Endodermal cell (in vitro differentiated cells): ENCODE measurements at regions not wholly inside any gene's neighbourhood (a gene's known extent, or its start where the extent isn't known, plus 50 kb on each side); places are given as distances from the start of the nearest gene placed in this dataset.

Experiments
- DNase-seq: peaks from one replicate; pipeline ENCODE4 v3.0.0-alpha.2; 2017
- H3K27ac ChIP-seq: 2 replicates; pipeline ENCODE4 v1.5.1; 2013; ENCODE audit warnings: mild to moderate bottlenecking, low read depth, low read length, moderate library complexity
- H3K27me3 ChIP-seq: 2 replicates; pipeline ENCODE4 v1.6.1; 2013; ENCODE audit warnings: mild to moderate bottlenecking, low read length, moderate library complexity; ENCODE audit not compliant: insufficient read depth, control insufficient read depth, poor library complexity, severe bottlenecking
- H3K36me3 ChIP-seq: 2 replicates; pipeline ENCODE4 v1.7.0; 2013; ENCODE audit warnings: mild to moderate bottlenecking, low read length, moderate library complexity; ENCODE audit not compliant: control insufficient read depth, insufficient read depth
- H3K4me1 ChIP-seq: one replicate; pipeline ENCODE4 v1.7.0; 2013; ENCODE audit warnings: low read length; ENCODE audit not compliant: control insufficient read depth, insufficient read depth
- H3K4me3 ChIP-seq: 2 replicates; pipeline ENCODE4 v1.5.1; 2013; ENCODE audit warnings: mild to moderate bottlenecking, low read length, moderate library complexity
- H3K9ac ChIP-seq: 2 replicates; pipeline ENCODE4 v1.6.1; 2013; ENCODE audit warnings: mild to moderate bottlenecking, low read length, moderate library complexity; ENCODE audit not compliant: poor library complexity, severe bottlenecking; ENCODE audit errors: extremely low read depth
- H3K9me3 ChIP-seq: 2 replicates; pipeline ENCODE4 v1.6.1; 2013; ENCODE audit warnings: mild to moderate bottlenecking, low read length, moderate library complexity; ENCODE audit not compliant: control insufficient read depth
- H3K27ac Mint-ChIP-seq: 2 replicates; pipeline ENCODE4 v1.8.0; 2020; ENCODE audit warnings: mixed read lengths
- H3K27me3 Mint-ChIP-seq: 2 replicates; pipeline ENCODE4 v1.8.0; 2021; ENCODE audit warnings: mild to moderate bottlenecking, mixed read lengths; ENCODE audit not compliant: insufficient read depth
- H3K36me3 Mint-ChIP-seq: 2 replicates; pipeline ENCODE4 v1.8.0; 2020; ENCODE audit warnings: low read depth, mixed read lengths
- H3K4me1 Mint-ChIP-seq: 2 replicates; pipeline ENCODE4 v1.8.0; 2020; ENCODE audit warnings: mixed read lengths
- H3K4me3 Mint-ChIP-seq: 2 replicates; pipeline ENCODE4 v1.8.0; 2020; ENCODE audit warnings: mild to moderate bottlenecking, moderate library complexity, mixed read lengths
- H3K9me3 Mint-ChIP-seq: 2 replicates; pipeline ENCODE4 v1.8.0; 2020; ENCODE audit warnings: mild to moderate bottlenecking, mixed read lengths
- WGBS, 2 experiments: methylation state at CpG; one replicate each; pipeline versions ENCODE4 v1.1.5 to v1.1.7; 2013; ENCODE audit warnings: missing lambda C conversion rate in 2 of 2, mixed read lengths in 1 of 2; ENCODE audit not compliant: insufficient coverage in 1 of 2, insufficient read length in 1 of 2; 5-methylcytosine and 5-hydroxymethylcytosine counted together
- TF ChIP-seq, protein P1 (sequence below): fragments of 200-600 bp; sonication (generic); conservative IDR thresholded peaks from 2 replicates; pipeline ENCODE4 v1.5.0; 2021; ENCODE audit warnings: antibody characterized with exemption, mild to moderate bottlenecking

DNA sequence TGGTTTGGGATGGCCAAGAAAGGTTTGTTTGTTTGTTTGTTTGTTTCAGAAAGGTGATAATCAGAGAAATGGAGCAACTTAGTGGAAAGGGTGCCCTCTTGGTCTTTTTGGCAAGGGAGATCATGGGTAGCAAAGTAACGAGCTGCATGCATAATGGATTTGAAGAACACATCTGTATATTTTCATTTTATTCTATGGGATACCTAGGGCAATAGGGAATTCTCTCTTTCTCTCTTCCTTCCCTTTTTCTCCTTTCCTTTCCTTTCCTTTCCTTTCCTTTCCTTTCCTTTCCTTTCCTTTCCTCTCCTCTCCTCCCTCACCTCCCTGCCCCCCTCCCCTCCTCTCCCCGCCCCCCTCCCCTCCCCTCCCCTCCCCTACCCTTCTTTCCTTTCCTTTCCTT is 492.1 kb downstream of the NEBL start:
- Mint-ChIP-seq H3K4me3 (no peak overlapping the region), H3K9me3 (no peaks in the 10 kb centered on the region), H3K27ac (no peak overlapping the region), H3K36me3 (no peaks in the 10 kb centered on the region), H3K4me1 (peaks cover 8% of the 10 kb centered on the region), H3K27me3 (no peaks in the 10 kb centered on the region)
- no peaks in the 10 kb centered on the region for H3K9me3 ChIP-seq
- H3K27me3 ChIP-seq = no peaks in the 10 kb centered on the region
- no peak for DNase-seq
- no peak overlapping the region for H3K4me3 ChIP-seq
- H3K4me1 ChIP-seq = no peaks in the 10 kb centered on the region
- H3K9ac ChIP-seq = no peak overlapping the region
- TF ChIP-seq, protein P1, sequence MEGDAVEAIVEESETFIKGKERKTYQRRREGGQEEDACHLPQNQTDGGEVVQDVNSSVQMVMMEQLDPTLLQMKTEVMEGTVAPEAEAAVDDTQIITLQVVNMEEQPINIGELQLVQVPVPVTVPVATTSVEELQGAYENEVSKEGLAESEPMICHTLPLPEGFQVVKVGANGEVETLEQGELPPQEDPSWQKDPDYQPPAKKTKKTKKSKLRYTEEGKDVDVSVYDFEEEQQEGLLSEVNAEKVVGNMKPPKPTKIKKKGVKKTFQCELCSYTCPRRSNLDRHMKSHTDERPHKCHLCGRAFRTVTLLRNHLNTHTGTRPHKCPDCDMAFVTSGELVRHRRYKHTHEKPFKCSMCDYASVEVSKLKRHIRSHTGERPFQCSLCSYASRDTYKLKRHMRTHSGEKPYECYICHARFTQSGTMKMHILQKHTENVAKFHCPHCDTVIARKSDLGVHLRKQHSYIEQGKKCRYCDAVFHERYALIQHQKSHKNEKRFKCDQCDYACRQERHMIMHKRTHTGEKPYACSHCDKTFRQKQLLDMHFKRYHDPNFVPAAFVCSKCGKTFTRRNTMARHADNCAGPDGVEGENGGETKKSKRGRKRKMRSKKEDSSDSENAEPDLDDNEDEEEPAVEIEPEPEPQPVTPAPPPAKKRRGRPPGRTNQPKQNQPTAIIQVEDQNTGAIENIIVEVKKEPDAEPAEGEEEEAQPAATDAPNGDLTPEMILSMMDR = no peak
- H3K36me3 ChIP-seq = no peaks in the 10 kb centered on the region
- WGBS, 2 experiments = no CpG with 5 or more reads among the region's 2 CpGs
- H3K27ac ChIP-seq = no peak overlapping the region

DNA sequence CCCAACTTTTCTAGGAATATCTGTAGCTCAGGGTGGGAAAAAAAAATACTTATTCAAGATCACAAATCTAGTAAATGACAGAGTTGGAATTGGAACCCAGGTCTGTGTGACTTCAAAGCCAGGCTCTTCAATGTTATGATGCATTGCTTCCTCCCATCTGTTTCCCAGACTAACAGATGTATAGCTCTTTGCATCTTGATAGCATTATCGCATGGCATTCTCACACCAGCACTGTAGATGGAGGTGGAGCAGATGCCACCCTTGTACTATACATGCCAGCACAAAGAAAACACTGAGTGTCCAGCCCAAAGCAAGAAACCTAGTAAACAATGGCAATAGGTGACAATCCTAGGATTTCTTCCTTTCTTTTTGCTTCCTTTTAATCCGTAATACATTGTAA is 497.3 kb downstream of the NEBL start:
- H3K9ac ChIP-seq = no peak overlapping the region
- TF ChIP-seq, protein P1 = no peak
- no peaks in the 10 kb centered on the region for H3K4me1 ChIP-seq
- no peaks in the 10 kb centered on the region for H3K27me3 ChIP-seq
- Mint-ChIP-seq H3K4me1 (peaks cover 8% of the 10 kb centered on the region), H3K9me3 (no peaks in the 10 kb centered on the region), H3K4me3 (no peak overlapping the region), H3K36me3 (no peaks in the 10 kb centered on the region), H3K27ac (no peak overlapping the region), H3K27me3 (no peaks in the 10 kb centered on the region)
- no peak overlapping the region for H3K4me3 ChIP-seq
- no peak overlapping the region for H3K27ac ChIP-seq
- H3K9me3 ChIP-seq = no peaks in the 10 kb centered on the region
- no peak for DNase-seq
- WGBS, 2 experiments = 80 to 86% methylated on average over 1 to 2 of the region's 2 CpGs
- no peaks in the 10 kb centered on the region for H3K36me3 ChIP-seq

DNA sequence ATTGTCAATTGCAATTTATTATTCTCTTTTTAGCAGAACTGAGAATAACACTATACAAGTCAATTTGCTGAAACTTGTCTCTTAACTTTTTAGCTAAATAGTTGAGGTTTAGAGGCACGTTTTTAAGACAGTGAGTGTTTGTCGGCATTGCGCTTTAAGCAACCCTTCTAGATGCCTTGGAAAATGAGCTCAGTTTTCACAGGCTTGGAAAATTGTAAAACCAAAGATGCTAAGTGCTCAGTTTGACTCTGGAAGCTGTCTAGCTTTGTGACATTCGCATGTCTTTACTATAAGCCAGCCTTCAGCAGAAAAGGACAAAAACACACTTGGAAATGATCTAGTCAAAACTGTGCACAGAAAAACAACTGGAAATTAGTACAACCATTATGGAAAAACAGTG is 500.4 kb downstream of the NEBL start:
- Histone ChIP-seq H3K27ac (no peak overlapping the region), H3K9me3 (no peaks in the 10 kb centered on the region), H3K9ac (no peak overlapping the region), H3K36me3 (no peaks in the 10 kb centered on the region), H3K4me3 (no peak overlapping the region), H3K27me3 (no peaks in the 10 kb centered on the region), H3K4me1 (no peaks in the 10 kb centered on the region)
- WGBS, 2 experiments = 92 to 94% methylated on average over 4 of the region's 4 CpGs
- H3K9me3 Mint-ChIP-seq = no peaks in the 10 kb centered on the region
- TF ChIP-seq, protein P1 = no peak
- H3K27ac Mint-ChIP-seq = no peak overlapping the region
- no peaks in the 10 kb centered on the region for H3K27me3 Mint-ChIP-seq
- no peak for DNase-seq
- no peaks in the 10 kb centered on the region for H3K36me3 Mint-ChIP-seq
- no peaks in the 10 kb centered on the region for H3K4me1 Mint-ChIP-seq
- no peak overlapping the region for H3K4me3 Mint-ChIP-seq
